ENCODE measurements at regions not wholly inside any gene's neighbourhood (a gene's known extent, or its start where the extent isn't known, plus 50 kb on each side); places are given as distances from the start of the nearest gene placed in this dataset.

DNA sequence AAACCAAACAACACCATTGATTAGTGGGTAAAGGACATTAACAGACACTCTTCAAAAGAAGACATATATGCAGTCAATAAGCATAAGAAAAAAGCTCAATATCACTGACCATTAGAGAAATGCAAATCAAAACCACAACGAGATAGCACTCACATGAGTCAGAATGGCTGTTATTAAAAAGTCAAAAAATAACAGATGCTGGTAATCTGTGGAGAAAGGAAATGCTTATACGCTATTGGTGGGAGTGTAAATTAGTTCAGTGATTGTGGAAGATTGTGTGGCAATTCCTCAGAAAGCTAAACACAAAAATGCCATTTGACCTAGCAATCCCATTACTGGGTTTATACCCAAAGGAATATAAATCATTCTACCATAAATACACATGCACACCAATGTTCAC is 182.6 kb downstream of the TRPC6 start:
- Histone ChIP-seq H3K4me3 (no peak overlapping the region), H3K27ac (no peak overlapping the region)

DNA sequence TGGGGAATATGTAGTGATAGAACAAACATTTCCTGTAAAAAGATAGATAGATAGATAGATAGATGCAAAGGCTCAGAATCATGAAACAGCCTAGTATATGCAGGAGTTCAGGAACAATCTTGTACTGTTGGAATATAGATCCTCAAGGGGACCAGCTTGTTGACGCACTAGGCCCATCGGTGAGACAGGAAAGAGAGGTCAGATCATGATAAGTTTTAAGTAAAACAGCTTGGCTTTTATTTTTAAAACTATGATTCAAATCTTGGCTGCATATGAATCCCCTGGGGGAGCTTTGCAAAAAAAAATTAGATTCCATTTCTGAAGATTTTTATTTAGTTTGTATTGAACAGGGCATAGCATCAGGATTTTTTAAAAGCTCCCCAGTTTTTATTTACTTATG is 185.8 kb downstream of the TRPC6 start:
- intact Hi-C loops (cut with DNase I) = no loop called here
- Histone ChIP-seq H3K27ac (no peak overlapping the region), H3K4me3 (no peak overlapping the region), H3K4me1 (ENCODE audit: insufficient read depth) (no peaks in the 10 kb centered on the region), H3K9me3 (no peaks in the 10 kb centered on the region), H3K36me3 (no peaks in the 10 kb centered on the region), H3K27me3 (no peaks in the 10 kb centered on the region)
- TF ChIP-seq, protein P1, sequence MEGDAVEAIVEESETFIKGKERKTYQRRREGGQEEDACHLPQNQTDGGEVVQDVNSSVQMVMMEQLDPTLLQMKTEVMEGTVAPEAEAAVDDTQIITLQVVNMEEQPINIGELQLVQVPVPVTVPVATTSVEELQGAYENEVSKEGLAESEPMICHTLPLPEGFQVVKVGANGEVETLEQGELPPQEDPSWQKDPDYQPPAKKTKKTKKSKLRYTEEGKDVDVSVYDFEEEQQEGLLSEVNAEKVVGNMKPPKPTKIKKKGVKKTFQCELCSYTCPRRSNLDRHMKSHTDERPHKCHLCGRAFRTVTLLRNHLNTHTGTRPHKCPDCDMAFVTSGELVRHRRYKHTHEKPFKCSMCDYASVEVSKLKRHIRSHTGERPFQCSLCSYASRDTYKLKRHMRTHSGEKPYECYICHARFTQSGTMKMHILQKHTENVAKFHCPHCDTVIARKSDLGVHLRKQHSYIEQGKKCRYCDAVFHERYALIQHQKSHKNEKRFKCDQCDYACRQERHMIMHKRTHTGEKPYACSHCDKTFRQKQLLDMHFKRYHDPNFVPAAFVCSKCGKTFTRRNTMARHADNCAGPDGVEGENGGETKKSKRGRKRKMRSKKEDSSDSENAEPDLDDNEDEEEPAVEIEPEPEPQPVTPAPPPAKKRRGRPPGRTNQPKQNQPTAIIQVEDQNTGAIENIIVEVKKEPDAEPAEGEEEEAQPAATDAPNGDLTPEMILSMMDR (IDR thresholded peaks at IDR 0.05) = no peak
- TF ChIP-seq EP300 (IDR thresholded peaks at IDR 0.05) (no peak), POLR2A (IDR thresholded peaks at IDR 0.05) (no peak)
- DNase-seq = no peak
- WGBS, 3 donors = 40 to 46% (median 43%) methylated on average over 2 of the region's 2 CpGs

More for the DNA sequence above, 182.6 kb downstream of the TRPC6 start:
- intact Hi-C loops (cut with DNase I) = no loop called here
- WGBS, 3 donors = 35 to 42% (median 37%) methylated on average over 2 of the region's 2 CpGs
- Histone ChIP-seq H3K27me3 (no peaks in the 10 kb centered on the region), H3K9me3 (no peaks in the 10 kb centered on the region), H3K4me1 (ENCODE audit: insufficient read depth) (no peaks in the 10 kb centered on the region), H3K36me3 (no peaks in the 10 kb centered on the region)
- DNase-seq = no peak
- TF ChIP-seq POLR2A (IDR thresholded peaks at IDR 0.05) (no peak), EP300 (IDR thresholded peaks at IDR 0.05) (no peak)
- TF ChIP-seq, protein P1 (IDR thresholded peaks at IDR 0.05) = no peak

DNA sequence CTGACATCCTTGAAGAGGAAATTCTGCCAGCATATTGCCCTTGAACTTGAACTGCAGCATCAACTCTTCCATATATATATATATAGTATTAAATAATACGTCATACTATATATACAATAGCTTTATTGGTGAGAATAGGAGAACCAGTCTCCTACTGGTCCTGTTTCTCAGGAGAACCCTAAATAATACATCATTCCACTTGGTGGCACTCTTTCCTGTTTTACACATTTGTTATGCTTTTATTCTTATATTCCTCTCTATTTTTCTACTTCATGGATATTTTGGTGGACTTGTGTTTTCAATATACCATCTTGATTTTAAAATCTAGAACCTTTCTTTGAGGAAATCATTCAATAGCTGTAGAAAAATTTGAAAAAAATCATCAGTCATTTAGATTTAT is 193.3 kb downstream of the TRPC6 start:
- TF ChIP-seq, protein P1 (IDR thresholded peaks at IDR 0.05) = no peak
- TF ChIP-seq EP300 (IDR thresholded peaks at IDR 0.05) (no peak), POLR2A (IDR thresholded peaks at IDR 0.05) (no peak)
- H3K4me1 ChIP-seq (ENCODE audit: insufficient read depth) = no peaks in the 10 kb centered on the region
- intact Hi-C loops (cut with DNase I) = no loop called here
- no peak for DNase-seq
- no peaks in the 10 kb centered on the region for H3K9me3 ChIP-seq
- no peak overlapping the region for H3K4me3 ChIP-seq
- H3K27ac ChIP-seq = no peak overlapping the region
- no peaks in the 10 kb centered on the region for H3K27me3 ChIP-seq
- WGBS, 3 donors = 62 to 78% (median 67%) methylated on average over 1 of the region's 1 CpG
- H3K36me3 ChIP-seq = no peaks in the 10 kb centered on the region

DNA sequence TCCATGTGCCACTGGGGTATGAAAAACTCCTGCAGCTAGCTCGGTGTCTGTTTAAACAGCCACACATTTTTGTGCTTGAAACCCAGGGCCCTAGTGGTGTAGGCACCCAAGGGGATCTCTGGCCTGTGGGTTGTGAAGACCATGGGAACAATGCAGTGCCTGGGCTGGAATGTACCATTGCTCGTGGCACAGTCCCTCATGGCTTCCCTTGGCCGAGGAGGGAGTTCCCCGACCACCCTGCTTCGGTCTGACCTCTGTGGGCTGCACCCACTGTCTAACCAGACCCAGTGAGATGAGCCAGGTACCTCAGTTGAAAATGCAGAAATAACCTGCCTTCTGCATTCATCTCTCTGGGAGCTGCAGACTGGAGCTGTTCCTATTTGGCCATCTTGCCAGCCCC is 214.0 kb downstream of the TRPC6 start:
- no peaks in the 10 kb centered on the region for H3K9me3 ChIP-seq
- no peak overlapping the region for H3K4me3 ChIP-seq
- TF ChIP-seq, protein P1 (IDR thresholded peaks at IDR 0.05) = no peak
- TF ChIP-seq EP300 (IDR thresholded peaks at IDR 0.05) (no peak), POLR2A (IDR thresholded peaks at IDR 0.05) (no peak)
- intact Hi-C loops (cut with DNase I) = loop anchor here in 1 of 4 donors (5.0 kb wide), 1 partner anchor 398 kb away; no protein-coding TSS in a partner anchor
- no peaks in the 10 kb centered on the region for H3K36me3 ChIP-seq
- H3K4me1 ChIP-seq (ENCODE audit: insufficient read depth) = no peaks in the 10 kb centered on the region
- H3K27ac ChIP-seq = no peak overlapping the region
- 89 to 98% (median 97%) methylated on average over 5 of the region's 5 CpGs for WGBS, 3 donors
- no peaks in the 10 kb centered on the region for H3K27me3 ChIP-seq
- no peak for DNase-seq

All from ovary (tissue), 7 donors.